Pancreas (tissue), 10 donors: ENCODE measurements at regions not wholly inside any gene's neighbourhood (a gene's known extent, or its start where the extent isn't known, plus 50 kb on each side); places are given as distances from the start of the nearest gene placed in this dataset.
"Not testable (repeated sequence)": the region's sequence is repeated elsewhere in the genome, so short reads cannot be mapped to it uniquely, and the experiment has no call there.

Experiments
- ATAC-seq, 4 donors: fragments of 200-7000 bp; cut with Tn5 transposase; one replicate each; pipeline versions ENCODE4 v1.8.0 to v1.9.1; 2020; ENCODE audit warnings: mild to moderate bottlenecking in 4 of 4, moderate library complexity in 4 of 4
- DNase-seq, 6 donors: peaks; one replicate each; pipeline ENCODE4 v3.0.0-alpha.2; 2020
- FAIRE-seq: peaks from 2 replicates; lab custom pipeline; 2012; peaks lifted over from hg19 to GRCh38; lab: Jason Lieb, UNC
- H3K27ac ChIP-seq, 4 donors: fragments of 200-600 bp; sonication (generic); 1 replicate in 3 of 4; 2 replicates in 1 of 4; pipeline versions ENCODE4 v1.5.0 to v1.8.0; 2020
- H3K27me3 ChIP-seq, 4 donors: fragments of 200-600 bp; one replicate each; pipeline ENCODE4 v1.8.0; 2021
- H3K36me3 ChIP-seq, 3 donors: fragments of 200-600 bp; sonication (generic) in 1 of 3; one replicate each; pipeline versions ENCODE4 v1.5.0 to v1.8.0; 2020 to 2021
- H3K4me1 ChIP-seq, 3 donors: fragments of 200-600 bp; one replicate each; pipeline ENCODE4 v1.8.0; 2021
- H3K4me3 ChIP-seq, 4 donors: fragments of 200-600 bp; sonication (generic) in 2 of 4; one replicate each; pipeline versions ENCODE4 v1.5.0 to v1.8.0; 2020 to 2021
- H3K9me3 ChIP-seq, 4 donors: fragments of 200-600 bp; one replicate each; pipeline ENCODE4 v1.8.0; 2021
- WGBS, 2 donors: extraction: QIAGEN DNeasy Blood & Tissue Kit; methylation state at CpG; one replicate each; pipeline ENCODE4 v1.1.7; 2013; 5-methylcytosine and 5-hydroxymethylcytosine counted together
- intact Hi-C, 3 donors: fragments of 100-400 bp; cut with DNase I; formaldehyde crosslinking; loops; one replicate each; pipeline versions ENCODE4 v1.11.1 to v1.14.2; 2022
- TF ChIP-seq, protein P1 (sequence below), 4 donors: fragments of 200-600 bp; sonication (generic) in 3 of 4; IDR thresholded peaks; one replicate each; pipeline versions ENCODE4 v1.5.0 to v1.8.0; 2021; ENCODE audit warnings: antibody characterized with exemption in 4 of 4
- donor health status: healthy with polysubstance abuse.
- donor health status: DM: no; HTN: no; CAD: no; lungs with moderate emphysema.
- donor health status: DM: no; HTN: no; CAD: no.
- donor health status: control.
- donor health status: control.
- donor health status: Bipolar disorder and iron deficiency.
- donor health status: DM: yes; HTN: yes; CAD: no.
- donor health status: DM: no; HTN: no; CAD: no.
- donor health status: DM: no; HTN: no; CAD: no.
- donor health status: DM: yes; HTN: yes; CAD: no.

DNA sequence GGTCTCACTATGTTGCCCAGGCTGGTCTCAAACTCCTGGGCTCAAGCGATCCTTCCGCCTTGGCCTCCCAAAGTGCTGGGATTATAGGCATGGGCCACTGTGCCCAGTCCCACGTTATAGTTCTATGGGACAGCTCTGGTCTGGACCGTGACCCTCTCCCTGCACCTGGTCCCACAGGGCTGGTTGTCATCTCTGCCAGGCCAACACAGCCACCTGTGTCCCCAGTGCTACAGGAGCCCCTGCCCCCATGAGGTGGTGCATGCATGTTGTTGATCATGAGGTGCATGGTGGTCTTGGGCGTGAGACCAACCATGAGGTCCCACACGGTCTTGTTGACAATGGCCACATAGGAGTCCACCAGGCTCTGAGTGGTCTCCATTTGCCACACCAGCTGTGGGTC, 51.0 kb upstream of the UBE2Q2 start:
- not testable (repeated sequence) for H3K4me3 ChIP-seq, FAIRE-seq, H3K36me3 ChIP-seq, H3K9me3 ChIP-seq, DNase-seq, ATAC-seq, H3K4me1 ChIP-seq, H3K27ac ChIP-seq, H3K27me3 ChIP-seq
- intact Hi-C loops: loop anchor here in 1 of 3 donors (10.0 kb wide), 1 partner anchor 67 kb away; a partner anchor contains a TSS
- WGBS, 2 donors: 86 to 89% methylated on average over 6 of the region's 6 CpGs

DNA sequence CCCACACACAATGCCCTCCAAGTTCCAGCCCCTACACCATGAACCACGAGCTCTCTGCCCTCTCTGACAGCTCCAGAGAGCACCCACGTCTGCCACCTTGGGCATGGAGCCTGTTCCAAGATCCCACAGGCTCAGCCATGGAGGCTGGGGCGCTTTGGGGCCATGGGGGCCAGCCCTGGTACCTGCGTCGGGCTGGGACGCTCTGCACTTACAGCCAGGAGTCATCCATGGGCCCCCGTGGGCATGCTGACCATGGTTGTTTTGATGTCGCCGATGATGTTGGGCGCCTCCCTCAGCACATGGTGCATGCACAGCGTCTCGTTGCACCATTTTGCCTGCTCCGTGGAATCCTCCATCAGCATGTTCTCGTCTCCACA, 51.9 kb upstream of the UBE2Q2 start:
- H3K4me1 ChIP-seq: no peaks in the 10 kb centered on the region
- no peaks in the 10 kb centered on the region for H3K36me3 ChIP-seq
- intact Hi-C loops: loop anchor here in 1 of 3 donors (10.0 kb wide), 1 partner anchor 67 kb away; a partner anchor contains a TSS
- 78% methylated on average over 14 of the region's 14 CpGs for WGBS, 2 donors
- ATAC-seq (no peak), FAIRE-seq (no peak), DNase-seq (no peak)
- H3K27ac ChIP-seq: no peak overlapping the region
- peaks cover 0 to 6% (median 0%) of the 10 kb centered on the region in 4 donors for H3K27me3 ChIP-seq
- no peaks in the 10 kb centered on the region for H3K9me3 ChIP-seq
- no peak overlapping the region for H3K4me3 ChIP-seq
- TF ChIP-seq, protein P1, sequence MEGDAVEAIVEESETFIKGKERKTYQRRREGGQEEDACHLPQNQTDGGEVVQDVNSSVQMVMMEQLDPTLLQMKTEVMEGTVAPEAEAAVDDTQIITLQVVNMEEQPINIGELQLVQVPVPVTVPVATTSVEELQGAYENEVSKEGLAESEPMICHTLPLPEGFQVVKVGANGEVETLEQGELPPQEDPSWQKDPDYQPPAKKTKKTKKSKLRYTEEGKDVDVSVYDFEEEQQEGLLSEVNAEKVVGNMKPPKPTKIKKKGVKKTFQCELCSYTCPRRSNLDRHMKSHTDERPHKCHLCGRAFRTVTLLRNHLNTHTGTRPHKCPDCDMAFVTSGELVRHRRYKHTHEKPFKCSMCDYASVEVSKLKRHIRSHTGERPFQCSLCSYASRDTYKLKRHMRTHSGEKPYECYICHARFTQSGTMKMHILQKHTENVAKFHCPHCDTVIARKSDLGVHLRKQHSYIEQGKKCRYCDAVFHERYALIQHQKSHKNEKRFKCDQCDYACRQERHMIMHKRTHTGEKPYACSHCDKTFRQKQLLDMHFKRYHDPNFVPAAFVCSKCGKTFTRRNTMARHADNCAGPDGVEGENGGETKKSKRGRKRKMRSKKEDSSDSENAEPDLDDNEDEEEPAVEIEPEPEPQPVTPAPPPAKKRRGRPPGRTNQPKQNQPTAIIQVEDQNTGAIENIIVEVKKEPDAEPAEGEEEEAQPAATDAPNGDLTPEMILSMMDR (IDR thresholded peaks at IDR 0.05): no peak

DNA sequence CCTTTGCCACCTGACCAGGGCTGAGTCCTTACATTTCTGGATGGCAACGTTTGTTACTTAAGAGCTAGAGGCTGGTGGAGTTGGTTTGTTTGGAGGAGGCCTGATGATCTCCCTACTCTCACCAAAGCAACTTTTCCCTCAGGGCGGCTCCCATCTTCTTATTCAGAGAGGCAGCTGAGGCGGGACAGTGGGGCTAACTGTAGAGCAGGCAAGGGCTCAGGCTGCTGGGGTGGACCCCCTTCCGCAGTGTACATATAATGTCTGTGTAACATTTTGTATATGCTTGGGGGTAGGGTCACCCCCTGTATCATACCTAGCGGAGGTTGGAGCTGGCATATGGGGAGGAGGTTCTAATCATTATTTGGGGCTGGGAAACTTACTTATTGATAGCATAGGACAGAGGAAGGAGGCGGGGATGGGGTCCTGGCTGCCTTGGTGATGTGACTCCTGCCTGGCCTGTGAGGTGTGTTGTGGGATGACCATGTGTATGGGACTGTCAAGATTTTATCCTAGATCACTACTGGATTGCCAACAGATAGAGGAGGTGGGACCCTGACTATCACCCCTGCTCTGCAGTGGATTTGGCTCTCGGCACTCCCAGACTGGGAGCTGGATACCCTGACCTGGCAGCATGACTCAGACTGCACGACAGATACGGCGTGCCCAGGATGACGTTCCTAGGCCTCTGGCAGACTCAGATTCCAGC, 52.5 kb upstream of the UBE2Q2 start:
- intact Hi-C loops: loop anchor here in 1 of 3 donors (10.0 kb wide), 1 partner anchor 66 kb away; a partner anchor contains a TSS
- Histone ChIP-seq H3K27me3 (peaks cover 0 to 6% (median 0%) of the 10 kb centered on the region in 4 donors), H3K27ac (no peak overlapping the region), H3K4me1 (no peaks in the 10 kb centered on the region), H3K36me3 (no peaks in the 10 kb centered on the region), H3K9me3 (no peaks in the 10 kb centered on the region), H3K4me3 (no peak overlapping the region)
- TF ChIP-seq, protein P1 (IDR thresholded peaks at IDR 0.05): no peak
- ATAC-seq (no peak), DNase-seq (no peak), FAIRE-seq (no peak)
- 82 to 84% methylated on average over 11 of the region's 11 CpGs for WGBS, 2 donors

DNA sequence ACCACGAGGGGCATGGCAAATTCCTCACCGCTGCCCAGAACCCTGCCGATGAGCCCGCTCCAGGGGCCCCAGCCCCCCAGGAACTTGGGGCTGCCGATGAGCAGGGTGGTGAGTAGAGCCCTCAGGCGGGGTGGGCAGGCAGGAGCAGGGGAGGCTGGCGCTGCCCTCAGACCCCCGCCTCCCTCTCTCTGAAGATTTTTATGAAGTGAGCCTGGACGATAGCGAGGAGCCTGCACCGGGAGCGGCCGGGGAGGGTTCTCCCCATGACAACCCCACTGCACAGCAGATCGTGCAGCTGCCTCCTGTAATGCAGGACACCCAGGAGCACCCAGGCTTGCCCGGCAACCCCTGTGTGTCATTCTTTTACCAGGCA, 56.7 kb upstream of the UBE2Q2 start:
- no peak overlapping the region for H3K27ac ChIP-seq
- FAIRE-seq (no peak), DNase-seq (peak in 1 of 6 donors; percentile 4), ATAC-seq (no peak)
- no peaks in the 10 kb centered on the region for H3K36me3 ChIP-seq
- peaks cover 0 to 6% (median 0%) of the 10 kb centered on the region in 4 donors for H3K27me3 ChIP-seq
- no peaks in the 10 kb centered on the region for H3K4me1 ChIP-seq
- WGBS, 2 donors: 66% methylated on average over 15 of the region's 15 CpGs
- TF ChIP-seq, protein P1 (IDR thresholded peaks at IDR 0.05): no peak
- intact Hi-C loops: no loop called here
- no peaks in the 10 kb centered on the region for H3K9me3 ChIP-seq
- no peak overlapping the region for H3K4me3 ChIP-seq

DNA sequence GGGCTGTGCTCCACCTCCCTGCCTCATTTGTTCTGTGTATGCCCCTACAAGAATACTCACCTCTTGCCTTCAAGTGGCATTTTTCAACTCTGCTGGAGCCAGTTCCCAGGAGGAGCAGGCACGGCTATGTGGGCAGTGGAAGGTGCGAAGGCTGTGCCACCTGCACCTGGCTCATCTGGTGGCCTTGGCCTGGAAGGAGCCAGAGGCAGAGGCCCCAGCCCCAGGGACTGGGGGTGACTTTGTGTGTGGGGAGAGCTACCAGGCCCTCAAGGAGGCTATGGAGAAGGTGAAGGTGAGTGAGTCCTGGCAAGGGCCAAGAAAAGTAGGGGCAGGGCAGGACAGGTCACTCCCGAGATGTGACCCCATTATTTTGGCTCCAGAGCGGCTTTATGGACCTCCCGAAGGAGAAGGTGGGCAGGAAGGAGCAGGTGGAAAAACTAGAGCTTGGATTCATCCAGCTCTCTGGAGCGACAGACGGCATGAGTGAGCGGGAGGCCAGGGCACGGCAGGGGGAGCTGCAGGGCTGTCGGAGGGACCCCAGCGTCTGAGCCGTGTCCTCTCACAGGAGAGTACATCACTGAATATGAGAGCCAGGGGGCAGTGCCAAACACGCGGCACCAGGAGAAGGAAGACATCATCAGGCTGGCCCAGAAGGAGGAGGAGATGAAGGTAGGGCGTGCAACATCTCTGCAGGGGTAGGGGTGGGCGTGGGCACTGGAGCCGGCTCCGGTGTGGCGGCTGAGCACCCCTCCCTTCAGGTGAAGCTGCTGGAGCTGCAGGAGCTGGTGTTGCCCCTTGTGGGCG, 57.3 kb upstream of the UBE2Q2 start:
- peaks cover 0 to 6% (median 0%) of the 10 kb centered on the region in 4 donors for H3K27me3 ChIP-seq
- H3K4me3 ChIP-seq: no peak overlapping the region
- TF ChIP-seq, protein P1 (IDR thresholded peaks at IDR 0.05): no peak
- ATAC-seq (no peak), DNase-seq (peak in 1 of 6 donors; percentile 5), FAIRE-seq (no peak)
- intact Hi-C loops: no loop called here
- H3K4me1 ChIP-seq: no peaks in the 10 kb centered on the region
- no peak overlapping the region for H3K27ac ChIP-seq
- WGBS, 2 donors: 53 to 60% methylated on average over 20 of the region's 20 CpGs
- no peaks in the 10 kb centered on the region for H3K9me3 ChIP-seq
- no peaks in the 10 kb centered on the region for H3K36me3 ChIP-seq

DNA sequence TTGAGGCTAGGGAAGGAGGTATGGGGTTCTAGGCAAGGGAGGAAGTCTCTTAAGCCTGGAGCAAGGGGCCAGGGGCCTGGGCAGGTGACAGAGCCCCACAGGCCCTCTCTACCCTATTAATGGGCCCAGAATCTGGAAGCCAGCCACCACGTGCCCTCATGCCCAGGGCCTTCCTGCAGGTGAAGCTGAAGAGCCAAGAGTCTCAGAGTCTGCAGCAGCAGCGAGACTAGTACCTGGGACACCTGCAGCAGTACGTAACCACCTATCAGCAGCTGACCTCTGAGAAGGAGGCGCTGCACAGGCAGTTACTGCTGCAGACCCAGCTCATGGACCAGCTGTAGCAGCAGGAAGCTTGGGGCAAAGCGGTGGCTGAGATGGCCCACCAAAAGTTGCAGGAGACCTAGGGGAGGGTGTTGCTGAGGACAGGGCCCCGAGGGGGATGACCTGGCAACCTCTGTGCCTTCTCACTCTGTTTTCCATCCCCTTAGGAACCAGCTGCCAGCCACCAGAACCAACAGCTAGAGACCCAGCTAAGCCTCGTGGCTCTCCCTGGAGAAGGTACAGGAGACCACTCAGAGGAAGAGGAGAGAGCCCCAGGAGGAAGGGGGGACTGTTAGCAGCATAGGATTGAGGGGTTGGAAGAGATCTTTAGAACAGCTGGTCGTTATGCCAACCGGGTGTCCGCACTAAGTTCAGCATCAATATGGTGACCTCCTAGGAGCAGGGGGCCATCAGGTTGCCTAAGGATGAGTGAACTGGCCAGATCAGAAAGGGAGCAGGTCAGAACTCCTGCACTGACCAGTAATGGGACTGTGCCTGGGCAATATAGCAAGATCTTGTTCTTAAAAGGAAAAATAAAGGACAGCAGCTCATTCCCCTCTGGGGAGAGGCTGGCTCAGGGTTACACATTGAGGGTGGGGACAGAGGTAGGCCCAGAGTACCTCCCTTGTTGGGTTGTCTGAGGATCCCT, 58.5 kb upstream of the UBE2Q2 start:
- H3K4me1 ChIP-seq, ATAC-seq, DNase-seq, FAIRE-seq, intact Hi-C loops, H3K36me3 ChIP-seq, H3K4me3 ChIP-seq, H3K27me3 ChIP-seq, H3K9me3 ChIP-seq, H3K27ac ChIP-seq: not testable (repeated sequence)
- 78 to 84% methylated on average over 10 of the region's 10 CpGs for WGBS, 2 donors

DNA sequence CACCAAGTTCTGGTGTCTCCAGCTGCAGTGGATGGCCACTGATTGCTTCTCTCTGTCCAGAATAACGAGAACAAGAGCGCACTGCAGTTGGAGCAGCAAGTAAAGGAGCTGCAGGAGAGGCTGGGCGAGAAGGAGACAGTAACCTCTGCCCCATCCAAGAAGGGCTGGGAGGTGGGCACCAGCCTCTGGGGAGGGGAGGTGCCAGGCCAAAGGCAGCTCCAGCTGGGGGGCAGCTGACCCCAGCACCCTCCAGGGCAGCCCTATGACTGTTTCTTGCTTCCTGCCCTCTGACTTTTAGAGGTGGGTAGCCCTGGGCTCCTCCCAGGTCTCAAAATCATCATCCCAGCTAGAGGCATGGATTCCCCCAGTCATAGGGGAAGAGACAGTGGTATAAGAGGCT, 59.7 kb upstream of the UBE2Q2 start:
- not testable (repeated sequence) for ATAC-seq, H3K4me3 ChIP-seq, FAIRE-seq

More for the DNA sequence above, 59.7 kb upstream of the UBE2Q2 start:
- H3K36me3 ChIP-seq, H3K9me3 ChIP-seq, H3K27me3 ChIP-seq, H3K27ac ChIP-seq, intact Hi-C loops, H3K4me1 ChIP-seq, DNase-seq: not testable (repeated sequence)
- 84 to 86% methylated on average over 3 of the region's 3 CpGs for WGBS, 2 donors
